ENCODE measurements at regions not wholly inside any gene's neighbourhood (a gene's known extent, or its start where the extent isn't known, plus 50 kb on each side); places are given as distances from the start of the nearest gene placed in this dataset.
"Not testable (repeated sequence)": the region's sequence is repeated elsewhere in the genome, so short reads cannot be mapped to it uniquely, and the experiment has no call there.

DNA sequence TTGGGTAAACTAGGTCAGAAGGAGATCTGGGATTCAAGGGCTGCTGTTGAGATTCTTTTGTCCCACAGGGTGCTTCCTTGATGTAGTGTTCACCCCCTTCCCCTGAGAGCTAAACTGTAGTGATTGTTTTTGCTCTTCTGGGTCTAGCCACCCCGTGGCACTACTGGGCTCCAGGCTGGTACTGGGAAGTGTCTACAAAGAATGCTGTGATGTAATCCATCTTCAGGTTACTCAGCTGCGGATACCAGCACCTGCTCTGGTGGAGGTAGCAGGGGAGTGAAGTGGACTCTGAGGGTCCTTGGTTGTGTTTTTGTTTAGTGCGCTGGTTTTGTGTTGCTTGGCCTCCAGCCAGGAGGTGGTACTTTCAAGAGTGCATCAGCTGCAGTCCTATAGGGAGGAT lies 365.5 kb downstream of the ZNF674 start:
- no peak for DNase-seq (ENCODE audit: low read depth)
- no peak overlapping the region for H3K4me3 ChIP-seq (ENCODE audit: control insufficient read depth, low read depth, low read length)
- TF ChIP-seq, protein P1, sequence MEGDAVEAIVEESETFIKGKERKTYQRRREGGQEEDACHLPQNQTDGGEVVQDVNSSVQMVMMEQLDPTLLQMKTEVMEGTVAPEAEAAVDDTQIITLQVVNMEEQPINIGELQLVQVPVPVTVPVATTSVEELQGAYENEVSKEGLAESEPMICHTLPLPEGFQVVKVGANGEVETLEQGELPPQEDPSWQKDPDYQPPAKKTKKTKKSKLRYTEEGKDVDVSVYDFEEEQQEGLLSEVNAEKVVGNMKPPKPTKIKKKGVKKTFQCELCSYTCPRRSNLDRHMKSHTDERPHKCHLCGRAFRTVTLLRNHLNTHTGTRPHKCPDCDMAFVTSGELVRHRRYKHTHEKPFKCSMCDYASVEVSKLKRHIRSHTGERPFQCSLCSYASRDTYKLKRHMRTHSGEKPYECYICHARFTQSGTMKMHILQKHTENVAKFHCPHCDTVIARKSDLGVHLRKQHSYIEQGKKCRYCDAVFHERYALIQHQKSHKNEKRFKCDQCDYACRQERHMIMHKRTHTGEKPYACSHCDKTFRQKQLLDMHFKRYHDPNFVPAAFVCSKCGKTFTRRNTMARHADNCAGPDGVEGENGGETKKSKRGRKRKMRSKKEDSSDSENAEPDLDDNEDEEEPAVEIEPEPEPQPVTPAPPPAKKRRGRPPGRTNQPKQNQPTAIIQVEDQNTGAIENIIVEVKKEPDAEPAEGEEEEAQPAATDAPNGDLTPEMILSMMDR (conservative IDR thresholded peaks at IDR 0.05; ENCODE audit: control insufficient read depth, insufficient read depth, low read depth, low read length), result no peak

- TF ChIP-seq, protein P1 (conservative IDR thresholded peaks at IDR 0.05; ENCODE audit: control insufficient read depth, insufficient read depth, low read depth, low read length), result no peak
- no peak for DNase-seq (ENCODE audit: low read depth)
- no peak overlapping the region for H3K4me3 ChIP-seq (ENCODE audit: control insufficient read depth, low read depth, low read length)
Observed at GRCh38 chrX:46178763-46179162, 366.5 kb downstream of the ZNF674 start.

GRCh38 chrX:46173159-46173558 lies 372.1 kb downstream of the ZNF674 start:
- TF ChIP-seq, protein P1 (conservative IDR thresholded peaks at IDR 0.05; ENCODE audit: control insufficient read depth, insufficient read depth, low read depth, low read length), result no peak
- H3K4me3 ChIP-seq (ENCODE audit: control insufficient read depth, low read depth, low read length), result no peak overlapping the region
- DNase-seq (ENCODE audit: low read depth), result no peak

DNA sequence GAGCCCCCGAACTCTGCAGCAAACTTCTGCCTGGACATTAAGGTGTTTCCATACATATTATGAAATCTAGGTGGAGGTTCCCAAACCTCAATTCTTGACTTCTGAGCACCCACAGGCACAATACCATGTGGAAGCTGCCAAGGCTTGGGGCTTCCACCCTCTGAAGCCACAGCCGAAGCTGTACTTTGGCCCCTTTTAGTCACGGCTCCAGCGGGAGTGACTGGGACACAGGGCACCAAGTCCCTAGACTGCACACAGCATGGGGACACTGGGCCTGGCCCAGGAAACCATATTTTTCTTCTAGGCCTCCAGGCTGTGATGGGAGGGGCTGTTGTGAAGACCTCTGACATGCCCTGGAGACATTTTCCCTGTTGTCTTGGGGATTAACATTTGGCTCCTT lies 373.8 kb downstream of the ZNF674 start:
- not testable (repeated sequence) for H3K4me3 ChIP-seq (ENCODE audit: control insufficient read depth, low read depth, low read length); DNase-seq (ENCODE audit: low read depth)

GRCh38 chrX:46169808-46170207 lies 375.4 kb downstream of the ZNF674 start:
- no peak for DNase-seq (ENCODE audit: low read depth)
- TF ChIP-seq, protein P1 (conservative IDR thresholded peaks at IDR 0.05; ENCODE audit: control insufficient read depth, insufficient read depth, low read depth, low read length), result no peak
- no peak overlapping the region for H3K4me3 ChIP-seq (ENCODE audit: control insufficient read depth, low read depth, low read length)

DNA sequence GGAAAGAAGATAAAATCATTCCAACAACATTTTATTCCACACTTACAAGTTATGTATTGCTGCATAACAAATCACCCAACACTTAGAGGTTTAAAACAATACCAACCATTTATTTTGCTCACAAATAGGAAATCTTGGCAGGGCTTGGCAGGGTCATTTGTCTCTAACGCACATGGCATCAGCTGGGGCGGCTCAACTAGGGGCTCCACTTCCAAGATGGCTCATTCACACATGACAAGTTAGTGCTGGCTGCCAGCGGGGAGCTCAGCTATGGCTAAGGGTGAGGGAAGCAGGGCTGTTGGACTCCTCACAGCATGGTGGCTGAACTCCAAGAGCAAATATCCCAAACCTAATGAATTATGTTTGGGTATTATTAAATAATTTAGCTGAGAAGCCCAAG lies 377.0 kb downstream of the ZNF674 start:
- DNase-seq (ENCODE audit: low read depth), result no peak
- TF ChIP-seq, protein P1 (conservative IDR thresholded peaks at IDR 0.05; ENCODE audit: control insufficient read depth, insufficient read depth, low read depth, low read length), result no peak
- H3K4me3 ChIP-seq (ENCODE audit: control insufficient read depth, low read depth, low read length), result no peak overlapping the region

- no peak overlapping the region for H3K4me3 ChIP-seq (ENCODE audit: control insufficient read depth, low read depth, low read length)
- TF ChIP-seq, protein P1 (conservative IDR thresholded peaks at IDR 0.05; ENCODE audit: control insufficient read depth, insufficient read depth, low read depth, low read length), result no peak
- DNase-seq (ENCODE audit: low read depth), result no peak
Observed at GRCh38 chrX:46165866-46166265, 379.4 kb downstream of the ZNF674 start.
